GM12878 (cell line): ENCODE measurements at regions not wholly inside any gene's neighbourhood (a gene's known extent, or its start where the extent isn't known, plus 50 kb on each side); places are given as distances from the start of the nearest gene placed in this dataset.

ENCODE experiments used
- CREB1 ChIP-seq: IDR thresholded peaks from 2 replicates; pipeline ENCODE4 v1.6.1; 2012; ENCODE audit warnings: low read depth, mild to moderate bottlenecking, inconsistent platforms
- NRF1 ChIP-seq: conservative IDR thresholded peaks from 2 replicates; pipeline ENCODE4 v1.6.1; 2011; ENCODE audit warnings: mild to moderate bottlenecking, low read depth, low read length, improper control_type of control experiment
- PRDM15 ChIP-seq: fragments of 450-650 bp; formaldehyde crosslinking; IDR thresholded peaks from 2 replicates; pipeline ENCODE4 v1.4.0; 2020; ENCODE audit warnings: mild to moderate bottlenecking, moderate library complexity
- SPI1 ChIP-seq: IDR thresholded peaks from 2 replicates; pipeline ENCODE4 v1.6.1; 2011; ENCODE audit warnings: low read depth, mild to moderate bottlenecking, low read length, moderate library complexity, borderline replicate concordance; ENCODE audit not compliant: insufficient read depth
- STAT1 ChIP-seq: fragments of 450-650 bp; conservative IDR thresholded peaks from 2 replicates; pipeline ENCODE4 v1.6.1; 2014; ENCODE audit warnings: antibody characterized with exemption, mild to moderate bottlenecking
- ZNF592 ChIP-seq: fragments of 450-650 bp; IDR thresholded peaks from 2 replicates; pipeline ENCODE4 v1.6.1; 2017; ENCODE audit warnings: mild to moderate bottlenecking, moderate library complexity

- TF ChIP-seq ZNF592 (no peak), NRF1 (no peak), CREB1 (no peak), PRDM15 (CRISPR knock-in tag) (no peak), SPI1 (no peak), STAT1 (no peak)
These were observed 165.1 kb downstream of the ZNF621 start (continued) for GRCh38 chr3:40689837-40690236.
